Esophagus mucosa (tissue), 1 donor: ENCODE measurements at regions not wholly inside any gene's neighbourhood (a gene's known extent, or its start where the extent isn't known, plus 50 kb on each side); places are given as distances from the start of the nearest gene placed in this dataset.
A peak's percentile ranks its signal among the peaks of the same experiment; 100 is the strongest.

Experiments used
- ATAC-seq: fragments of 200-7000 bp; cut with Tn5 transposase; one replicate; pipeline ENCODE4 v1.9.1; 2020
- donor health status: DM: yes; HTN: yes; CAD: no.

DNA sequence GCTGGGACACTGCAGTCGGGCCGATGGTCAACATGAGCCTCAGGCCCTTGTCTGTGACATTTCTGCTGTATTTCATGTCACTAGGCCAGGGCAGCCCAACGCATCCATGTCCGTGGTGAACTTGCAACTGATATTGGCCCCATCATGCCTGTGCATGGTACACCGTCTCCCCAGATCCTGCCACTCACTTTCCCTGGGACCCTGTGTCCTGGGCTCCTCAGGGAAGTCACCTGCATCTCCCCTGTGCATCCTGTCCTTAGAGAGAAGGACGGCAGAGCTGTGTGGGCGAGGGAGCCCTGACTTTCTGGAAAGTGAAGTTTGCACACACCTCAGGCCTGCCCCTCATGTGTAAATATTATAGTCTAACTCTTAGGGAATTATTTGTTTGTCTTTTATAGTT, 123.3 kb downstream of the ACKR3 start:
- no peak for ATAC-seq

GRCh38 chr2:236693531-236693930, 123.9 kb downstream of the ACKR3 start:
- no peak for ATAC-seq

DNA sequence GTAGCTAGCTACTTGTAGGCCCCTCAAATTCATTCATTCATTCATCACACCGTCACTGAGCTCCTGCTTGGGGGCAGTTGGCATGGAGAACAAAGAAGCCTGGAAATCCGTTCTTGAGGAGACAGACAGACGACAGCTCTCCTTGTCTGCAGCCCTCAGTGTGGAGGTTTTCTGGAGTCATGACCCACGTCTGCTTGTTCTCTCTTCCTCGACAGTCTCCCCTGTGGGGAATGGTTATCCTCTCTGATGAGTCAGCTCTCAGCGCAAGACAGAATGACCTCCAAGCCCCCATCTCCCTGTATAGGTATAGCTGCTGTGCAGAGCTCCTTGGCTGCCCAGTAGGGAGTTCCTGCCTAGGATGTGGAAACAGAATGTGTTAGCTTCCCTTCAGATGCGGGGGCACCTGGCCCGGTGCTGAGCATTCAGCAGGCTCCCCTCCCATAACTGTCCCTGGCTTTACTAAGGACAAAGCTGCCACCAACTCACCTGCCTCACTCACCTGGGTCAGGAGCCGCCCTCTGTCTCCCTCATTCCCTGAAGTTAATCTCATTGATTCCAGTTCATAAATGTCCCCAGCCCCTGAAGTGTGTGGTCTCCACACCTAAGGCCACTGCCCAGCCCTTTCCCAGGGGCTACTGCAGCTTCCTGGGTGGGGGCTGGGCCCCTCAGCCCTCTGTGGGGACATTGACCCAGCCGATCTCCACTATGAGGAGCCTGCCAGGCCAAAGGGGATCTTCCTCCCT, 124.7 kb downstream of the ACKR3 start:
- ATAC-seq = no peak

- no peak for ATAC-seq
These were observed 127.2 kb downstream of the ACKR3 start for GRCh38 chr2:236696834-236697233.

GRCh38 chr2:236698016-236698627, 128.5 kb downstream of the ACKR3 start:
- no peak for ATAC-seq

- ATAC-seq = no peak
These were observed 131.1 kb downstream of the ACKR3 start for GRCh38 chr2:236700703-236701102.

- ATAC-seq = no peak
These were observed 133.2 kb downstream of the ACKR3 start for GRCh38 chr2:236702657-236703372.

DNA sequence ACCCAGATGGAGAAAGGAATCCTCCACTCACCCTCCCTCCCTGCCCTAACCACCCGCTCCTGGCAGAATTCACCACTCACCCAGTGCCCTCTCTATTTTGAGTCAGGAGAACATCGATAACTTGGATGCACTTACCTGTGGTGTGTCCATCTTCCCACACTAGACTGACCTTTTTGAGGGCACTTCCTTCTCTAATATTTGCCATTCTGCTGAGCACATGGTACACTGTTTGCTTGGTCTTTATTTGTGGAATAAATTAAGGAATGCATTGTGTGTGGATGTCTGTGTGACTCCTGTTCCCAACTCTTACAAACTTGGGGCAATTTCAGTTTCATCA, 133.7 kb downstream of the ACKR3 start:
- ATAC-seq = no peak

- no peak for ATAC-seq
These were observed 134.3 kb downstream of the ACKR3 start for GRCh38 chr2:236703906-236704305.

DNA sequence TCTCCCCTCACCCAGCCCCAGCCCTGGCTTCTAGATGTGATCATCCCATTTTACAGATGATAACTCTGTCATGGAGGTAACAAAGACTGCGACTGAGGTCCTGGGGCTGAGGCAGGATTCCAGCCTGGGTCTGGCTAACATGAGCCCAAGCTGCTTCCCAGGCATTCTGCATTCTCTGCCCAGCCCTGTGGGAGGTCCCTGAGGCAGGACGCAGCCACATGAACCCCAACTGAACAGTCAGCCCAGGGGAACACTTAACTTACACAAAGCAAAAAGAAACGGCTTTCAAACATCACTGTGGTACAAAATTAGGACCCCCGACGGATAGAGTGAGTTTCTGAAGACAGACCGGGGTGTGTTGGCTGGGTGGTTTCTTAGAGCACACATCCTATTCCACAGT, 135.3 kb downstream of the ACKR3 start:
- ATAC-seq = no peak

- ATAC-seq = peak; percentile 51
These were observed 135.9 kb downstream of the ACKR3 start for GRCh38 chr2:236705295-236706105.

DNA sequence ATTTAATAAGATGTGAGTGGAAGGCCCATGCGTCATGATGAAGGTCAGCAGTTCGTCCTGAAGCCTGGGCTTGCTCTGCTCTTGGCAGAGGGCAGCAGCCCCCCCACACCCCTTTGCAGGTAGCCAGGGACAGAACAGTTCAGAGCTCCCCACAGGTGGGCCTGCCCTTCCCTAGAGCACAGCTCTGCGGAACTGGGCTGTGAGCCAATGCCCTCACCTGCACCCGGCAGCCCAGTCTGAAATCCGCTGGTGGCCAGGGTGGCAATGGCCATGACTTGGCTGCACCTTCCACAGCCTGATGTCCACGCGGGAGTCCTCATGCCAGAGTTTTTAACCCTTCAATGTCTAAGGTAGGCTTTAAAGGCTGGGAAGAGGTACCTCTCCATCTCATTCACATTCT, 136.7 kb downstream of the ACKR3 start:
- no peak for ATAC-seq

- ATAC-seq = no peak
These were observed 137.2 kb downstream of the ACKR3 start for GRCh38 chr2:236706803-236707202.

DNA sequence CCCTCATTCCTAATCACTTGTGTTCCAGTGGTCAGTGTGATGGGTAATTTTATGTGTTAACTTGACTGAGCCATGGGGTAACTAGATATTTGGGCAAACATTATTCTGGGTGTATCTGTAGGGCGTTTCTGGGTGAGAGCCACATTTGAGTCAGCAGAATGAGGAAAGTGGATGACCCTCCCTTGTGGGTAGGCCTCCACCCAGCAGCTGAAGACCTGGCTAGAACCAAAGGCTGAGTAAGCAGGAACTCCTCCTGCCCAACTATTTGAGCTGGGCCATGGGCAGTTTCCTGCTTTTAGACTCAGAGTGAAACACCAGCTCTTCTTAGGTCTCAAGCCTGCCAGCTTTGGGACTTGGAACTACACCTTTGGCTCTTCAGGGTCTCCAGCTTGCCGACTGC, 141.8 kb downstream of the ACKR3 start:
- ATAC-seq = peak; percentile 93

DNA sequence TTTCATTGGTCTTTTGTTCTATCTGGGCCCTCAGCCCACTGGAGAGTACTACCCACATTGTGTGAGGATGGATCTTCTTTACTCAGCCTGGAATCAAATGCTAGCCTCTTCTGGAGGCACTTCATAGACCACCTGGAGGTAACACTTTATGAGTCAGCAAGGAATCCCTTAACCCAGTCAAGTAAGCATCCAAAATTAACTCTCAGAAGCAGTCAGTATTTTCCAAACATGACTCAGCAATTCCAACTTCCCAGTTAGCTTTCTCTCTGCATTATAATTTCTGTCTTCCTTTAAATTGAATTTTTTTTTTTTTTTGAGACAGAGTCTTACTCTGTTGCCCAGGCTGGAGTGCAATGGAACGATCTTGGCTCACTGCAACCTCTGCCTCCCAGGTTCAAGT, 142.7 kb downstream of the ACKR3 start:
- ATAC-seq = no peak

- no peak for ATAC-seq
These were observed 143.5 kb downstream of the ACKR3 start for GRCh38 chr2:236712961-236713673.

- ATAC-seq = no peak
These were observed 144.5 kb downstream of the ACKR3 start for GRCh38 chr2:236714080-236714479.

GRCh38 chr2:236715077-236715476, 145.5 kb downstream of the ACKR3 start:
- no peak for ATAC-seq

- ATAC-seq = peak; percentile 48
These were observed 145.9 kb downstream of the ACKR3 start for GRCh38 chr2:236715491-236715961.

GRCh38 chr2:236717120-236717519, 147.5 kb downstream of the ACKR3 start:
- no peak for ATAC-seq

GRCh38 chr2:236717729-236718128, 148.1 kb downstream of the ACKR3 start:
- ATAC-seq = no peak
